ENCODE measurements at regions not wholly inside any gene's neighbourhood (a gene's known extent, or its start where the extent isn't known, plus 50 kb on each side); places are given as distances from the start of the nearest gene placed in this dataset.
A peak's percentile ranks its signal among the peaks of the same experiment; 100 is the strongest.
"Not testable (repeated sequence)": the region's sequence is repeated elsewhere in the genome, so short reads cannot be mapped to it uniquely, and the experiment has no call there.

- peak; percentile 59 for DNase-seq
Observed at GRCh38 chr6:18595774-18596530, 208.8 kb downstream of the RNF144B start.

DNA sequence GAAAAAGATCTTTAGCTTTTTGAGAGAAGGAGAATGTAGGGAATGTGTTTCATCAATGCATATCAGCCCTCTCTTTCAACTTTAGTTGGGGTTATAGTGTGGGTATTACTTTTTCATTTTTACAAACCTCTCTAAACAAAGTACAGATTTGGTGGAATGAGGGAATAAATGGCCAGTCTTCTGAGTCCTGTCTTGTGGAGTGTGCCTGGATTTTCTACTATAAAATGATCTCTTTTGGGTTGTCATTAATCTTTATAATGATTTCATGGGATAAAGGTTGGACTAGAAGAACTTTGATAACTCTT, 209.3 kb downstream of the RNF144B start:
- DNase-seq = no peak

GRCh38 chr6:18598551-18599264, 211.6 kb downstream of the RNF144B start:
- DNase-seq = no peak

DNA sequence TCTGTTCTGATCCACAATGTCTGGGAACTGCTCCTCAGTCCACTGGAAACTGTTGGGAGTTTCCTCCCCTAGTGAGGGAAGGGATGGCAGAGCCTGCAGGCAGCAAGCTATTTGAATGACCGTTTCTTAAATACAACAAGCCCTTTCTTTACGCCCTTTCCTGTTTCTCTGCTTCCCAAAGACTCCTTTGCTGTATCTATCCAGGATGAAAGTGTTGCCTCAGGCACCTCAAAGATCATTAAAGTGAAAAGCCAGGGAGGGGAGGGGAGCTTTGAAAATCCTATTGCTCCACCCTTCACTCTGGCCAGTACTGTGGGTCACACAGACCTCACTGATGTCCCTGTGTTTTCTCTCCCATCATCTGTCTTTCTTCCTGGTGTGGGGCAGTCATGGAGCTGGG, 213.1 kb downstream of the RNF144B start:
- DNase-seq = no peak

GRCh38 chr6:18601516-18602020, 214.4 kb downstream of the RNF144B start:
- no peak for DNase-seq

- no peak for DNase-seq
Observed at GRCh38 chr6:18602931-18603330, 215.8 kb downstream of the RNF144B start.

DNA sequence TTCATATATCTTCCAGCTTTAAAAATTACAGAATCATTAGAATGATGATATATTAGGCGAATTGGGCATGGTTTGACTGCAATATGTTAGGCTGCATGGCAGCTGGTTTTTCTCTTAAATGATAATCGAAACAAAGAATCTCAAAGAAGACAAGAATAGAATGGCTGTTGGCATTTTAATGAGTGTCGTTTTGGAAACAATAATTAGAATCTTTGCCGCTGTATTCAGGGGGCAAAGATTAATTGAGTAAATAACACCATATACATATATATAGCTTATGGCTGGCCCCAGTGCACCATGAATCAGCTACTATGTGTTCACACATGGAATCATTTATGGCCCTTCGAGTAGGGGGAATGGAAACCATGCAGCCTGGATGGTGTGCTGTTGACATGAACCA, 216.2 kb downstream of the RNF144B start:
- DNase-seq = no peak

GRCh38 chr6:18605841-18606240, 218.7 kb downstream of the RNF144B start:
- DNase-seq = no peak

- no peak for DNase-seq
Observed at GRCh38 chr6:18609715-18610114, 222.6 kb downstream of the RNF144B start.

GRCh38 chr6:18613319-18613925, 226.3 kb downstream of the RNF144B start:
- DNase-seq = no peak

- DNase-seq = no peak
Observed at GRCh38 chr6:18629571-18629970, 242.4 kb downstream of the RNF144B start.

DNA sequence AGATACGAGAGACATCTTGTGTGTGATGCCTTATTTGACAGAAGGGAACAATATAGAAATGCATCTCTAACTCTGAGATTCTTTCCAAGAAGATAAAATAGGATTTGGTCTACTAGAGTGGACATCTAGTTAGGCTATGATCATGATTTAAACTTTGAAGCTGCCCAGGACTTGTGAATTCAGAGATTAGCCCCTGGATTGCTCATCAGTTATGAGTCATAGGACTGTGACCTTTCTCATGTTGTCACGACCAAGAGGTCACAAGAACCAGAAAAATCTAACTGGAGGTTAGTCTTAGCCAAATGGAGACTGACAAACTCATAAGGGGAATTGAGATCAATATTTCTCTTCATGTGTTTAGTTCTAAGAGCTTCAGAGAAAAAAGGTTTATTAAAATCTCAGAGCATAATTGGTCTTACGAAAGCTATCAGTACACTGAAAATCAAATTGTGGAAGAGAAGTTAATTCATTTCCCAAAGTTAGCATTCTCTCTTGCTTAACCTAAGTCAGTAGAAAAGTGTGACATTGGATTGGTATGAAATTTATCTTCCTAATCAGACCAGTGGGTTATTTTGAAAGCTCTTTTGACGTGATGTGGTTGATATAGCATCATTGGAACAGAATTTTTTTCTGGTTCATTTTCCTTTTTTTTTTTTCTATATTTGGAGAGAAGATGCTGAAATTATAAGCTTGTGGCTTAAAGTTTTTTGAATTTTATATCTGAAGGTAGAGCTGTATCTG, 245.7 kb downstream of the RNF144B start:
- DNase-seq = no peak

DNA sequence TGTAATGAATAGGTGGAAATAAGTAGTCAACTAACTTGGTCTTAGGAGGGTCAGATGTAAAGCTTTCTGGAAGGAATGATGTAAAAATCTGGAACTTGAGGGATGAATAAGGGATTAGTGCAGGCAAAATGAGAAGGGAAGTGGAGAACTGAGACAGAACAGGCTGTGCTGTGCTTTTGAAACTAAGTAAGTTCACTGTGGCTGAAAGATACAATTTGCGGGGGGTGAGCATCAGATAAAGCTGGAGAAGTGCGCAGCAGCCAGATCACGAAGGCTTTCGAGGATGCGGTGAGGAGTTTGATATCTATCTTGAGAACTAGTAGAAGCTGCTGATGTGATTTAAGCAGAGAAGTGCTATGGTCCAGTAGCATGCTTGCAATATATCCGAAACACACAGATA, 247.8 kb downstream of the RNF144B start:
- no peak for DNase-seq

DNA sequence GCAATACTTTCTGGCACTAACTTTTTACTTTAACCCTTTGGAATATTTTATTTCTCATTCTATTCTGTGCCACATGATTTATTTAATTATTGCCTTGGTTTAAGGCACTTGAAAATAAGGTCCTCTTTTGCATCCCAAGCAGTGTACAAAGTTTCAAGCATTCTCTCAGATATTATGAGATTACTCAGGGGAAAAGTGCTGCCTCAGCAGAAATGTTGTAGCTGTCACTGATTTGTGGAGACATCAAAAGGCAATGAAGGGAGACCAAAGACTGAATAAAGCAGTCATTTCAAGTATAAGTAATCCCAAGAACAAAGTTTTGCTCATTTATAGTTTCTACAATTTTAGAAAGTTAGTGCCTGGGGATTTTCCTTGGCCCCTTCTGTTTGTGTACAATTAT, 253.0 kb downstream of the RNF144B start:
- DNase-seq = no peak

- no peak for DNase-seq
Observed at GRCh38 chr6:18640754-18641153, 253.6 kb downstream of the RNF144B start.

DNA sequence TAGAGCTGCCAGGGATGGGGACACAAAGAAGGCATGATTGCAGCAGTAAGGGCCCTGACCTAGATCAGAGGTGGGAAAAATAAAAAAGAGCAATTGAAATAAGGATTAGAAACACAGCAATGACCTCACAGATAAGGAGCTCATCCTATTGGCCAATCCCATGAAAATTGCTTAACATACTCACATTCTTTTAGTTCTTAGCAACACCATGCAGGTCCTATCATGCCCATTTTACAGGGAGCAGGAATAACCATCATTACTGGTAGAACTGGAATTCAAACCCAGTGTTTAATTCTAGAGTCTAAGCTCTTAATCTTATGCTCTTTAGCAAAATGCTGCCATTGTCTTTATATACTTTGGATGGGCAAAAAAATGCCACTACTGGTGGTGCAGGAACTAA, 267.7 kb downstream of the RNF144B start:
- DNase-seq = no peak

DNA sequence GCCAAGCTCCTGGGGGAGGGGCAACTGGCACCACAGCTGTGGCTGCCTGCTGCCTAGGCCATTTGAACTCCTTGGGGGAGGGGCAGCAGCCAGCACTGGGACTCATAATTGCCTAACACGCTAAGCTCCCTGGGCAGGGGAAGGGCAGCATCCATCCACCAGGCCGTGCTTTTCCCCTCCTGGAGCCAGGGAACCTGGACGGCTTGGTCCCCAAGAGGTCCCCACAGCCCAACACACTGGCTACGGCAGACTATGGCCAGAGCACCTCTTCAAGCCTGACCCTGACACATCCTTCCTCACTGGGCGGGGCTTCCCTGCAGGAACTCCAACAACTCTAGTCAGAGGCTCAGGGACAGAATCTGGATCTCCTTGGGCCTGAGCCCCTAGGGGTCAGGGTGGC, 269.4 kb downstream of the RNF144B start:
- DNase-seq = no peak

DNA sequence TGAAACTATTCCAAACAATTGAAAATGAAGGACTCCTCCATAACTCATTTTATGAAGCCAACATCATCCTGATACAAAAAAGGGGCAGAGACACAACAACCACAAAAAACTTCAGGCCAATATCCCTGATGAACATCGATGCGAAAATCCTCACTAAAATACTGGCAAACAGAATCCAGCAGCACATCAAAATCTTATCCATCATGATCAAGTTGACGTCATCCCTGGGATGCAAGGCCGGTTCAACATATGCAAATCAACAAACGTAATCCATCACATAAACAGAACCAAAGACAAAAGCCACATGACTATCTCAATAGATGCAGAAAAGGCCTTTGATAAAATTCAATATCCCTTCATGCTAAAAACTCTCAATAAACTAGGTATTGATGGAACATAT, 272.8 kb downstream of the RNF144B start:
- not testable (repeated sequence) for DNase-seq

DNA sequence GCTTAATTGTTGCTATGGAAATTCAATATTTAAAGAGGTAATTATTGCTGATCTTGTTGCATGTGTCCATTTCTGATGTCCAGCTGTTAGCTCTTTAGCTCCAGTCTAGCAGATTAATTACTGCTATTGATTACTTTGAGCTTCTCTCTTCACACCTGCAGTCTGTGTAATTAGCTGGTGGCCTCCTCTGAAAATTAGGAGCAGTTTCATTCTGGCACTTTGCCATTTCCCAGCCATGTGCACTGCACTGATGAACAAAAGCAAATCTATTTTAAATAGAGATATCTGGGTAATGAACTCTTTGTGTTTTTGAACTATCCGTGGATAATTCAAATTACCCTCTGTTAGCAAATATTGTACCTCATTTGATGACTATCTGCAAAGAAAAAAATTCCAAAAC, 275.9 kb downstream of the RNF144B start:
- no peak for DNase-seq

GRCh38 chr6:18664401-18664800, 277.3 kb downstream of the RNF144B start:
- DNase-seq = no peak

GRCh38 chr6:18667612-18668011, 280.5 kb downstream of the RNF144B start:
- DNase-seq = no peak

- no peak for DNase-seq
Observed at GRCh38 chr6:18668994-18669393, 281.8 kb downstream of the RNF144B start.

GRCh38 chr6:18672852-18673251, 285.7 kb downstream of the RNF144B start:
- no peak for DNase-seq

Data from fibroblast of upper back skin (primary cell).